Coronary artery (tissue), 2 donors: ENCODE measurements at regions not wholly inside any gene's neighbourhood (a gene's known extent, or its start where the extent isn't known, plus 50 kb on each side); places are given as distances from the start of the nearest gene placed in this dataset.

Experiments used
- DNase-seq: peaks from one replicate; pipeline ENCODE4 v3.0.0-alpha.2; 2017; ENCODE audit warnings: low spot score
- H3K27ac ChIP-seq, 2 donors: fragments of 200-600 bp; sonication (generic); one replicate each; pipeline ENCODE4 v1.5.1; 2016 to 2019
- H3K4me3 ChIP-seq: fragments of 200-600 bp; sonication (generic); 2 replicates; pipeline ENCODE4 v1.5.1; 2016; ENCODE audit warnings: mild to moderate bottlenecking, moderate library complexity
- CTCF ChIP-seq: fragments of 200-600 bp; sonication (generic); IDR thresholded peaks from one replicate; pipeline ENCODE4 v1.5.1; 2019; ENCODE audit warnings: antibody characterized with exemption

GRCh38 chr2:39542523-39542922 is 105.4 kb upstream of the MAP4K3 start:
- no peak for DNase-seq
- H3K4me3 ChIP-seq, result no peak overlapping the region
- TF ChIP-seq CTCF, result no peak
- no peak overlapping the region for H3K27ac ChIP-seq

GRCh38 chr2:39545957-39546356 is 108.9 kb upstream of the MAP4K3 start:
- DNase-seq, result no peak
- Histone ChIP-seq H3K4me3 (no peak overlapping the region), H3K27ac (no peak overlapping the region)
- TF ChIP-seq CTCF, result no peak

- no peak for DNase-seq
- Histone ChIP-seq H3K27ac (no peak overlapping the region), H3K4me3 (no peak overlapping the region)
- no peak for TF ChIP-seq CTCF
Observed at GRCh38 chr2:39546409-39546808, 109.3 kb upstream of the MAP4K3 start.

GRCh38 chr2:39546937-39547336 is 109.9 kb upstream of the MAP4K3 start:
- no peak for DNase-seq
- TF ChIP-seq CTCF, result no peak
- H3K27ac ChIP-seq, result no peak overlapping the region
- H3K4me3 ChIP-seq, result no peak overlapping the region

- no peak for TF ChIP-seq CTCF
- no peak for DNase-seq
- H3K4me3 ChIP-seq, result no peak overlapping the region
Observed at GRCh38 chr2:39547811-39548719, 111.0 kb upstream of the MAP4K3 start.

GRCh38 chr2:39549000-39549399 is 111.9 kb upstream of the MAP4K3 start:
- H3K4me3 ChIP-seq, result no peak overlapping the region
- DNase-seq, result no peak
- no peak for TF ChIP-seq CTCF
- no peak overlapping the region for H3K27ac ChIP-seq

More at GRCh38 chr2:39547811-39548719, 111.0 kb upstream of the MAP4K3 start:
- no peak overlapping the region for H3K27ac ChIP-seq
